CD4-positive, alpha-beta T cell (primary cell): ENCODE measurements at regions not wholly inside any gene's neighbourhood (a gene's known extent, or its start where the extent isn't known, plus 50 kb on each side); places are given as distances from the start of the nearest gene placed in this dataset.

Source experiments
- ATAC-seq: fragments of 200-7000 bp; cut with Tn5 transposase; one replicate; pipeline ENCODE4 v1.10.0; 2022; ENCODE audit warnings: mild to moderate bottlenecking; ENCODE audit not compliant: poor library complexity
- CTCF ChIA-PET: fragments of 350-600 bp; sonication (Branson Sonifier 250); formaldehyde crosslinking; loops from one replicate; lab custom pipeline; 2021; ENCODE audit warnings: antibody characterized with exemption, inconsistent platforms; lab: Charles Lee
- POLR2A ChIA-PET: fragments of 350-600 bp; sonication (Branson Sonifier 250); formaldehyde crosslinking; loops from one replicate; lab custom pipeline; 2021; ENCODE audit warnings: antibody characterized with exemption, inconsistent platforms; lab: Charles Lee
- DNase-seq, 14 experiments: peaks; one replicate each; pipeline ENCODE4 v3.0.0-alpha.2; 2013 to 2020; ENCODE audit warnings: mixed read lengths in 2 of 14
- H3K27ac ChIP-seq, 2 donors: one replicate each; pipeline versions ENCODE4 v1.5.1 to v1.7.0; 2013; ENCODE audit warnings: low read length in 2 of 2, low read depth in 1 of 2, mild to moderate bottlenecking in 1 of 2
- H3K27me3 ChIP-seq, 2 experiments: 1 replicate in 1 of 2; 2 replicates in 1 of 2; pipeline versions ENCODE4 v1.6.1 to v1.7.0; 2013; ENCODE audit warnings: low read length in 2 of 2, control low read depth in 1 of 2, mild to moderate bottlenecking in 1 of 2, moderate library complexity in 1 of 2; ENCODE audit not compliant: insufficient read depth in 2 of 2, control insufficient read depth in 1 of 2
- H3K36me3 ChIP-seq: one replicate; pipeline ENCODE4 v1.6.1; 2013; ENCODE audit warnings: low read length, control low read depth; ENCODE audit not compliant: insufficient read depth
- H3K4me1 ChIP-seq: one replicate; pipeline ENCODE4 v1.6.1; 2013; ENCODE audit warnings: low read length, control low read depth; ENCODE audit not compliant: insufficient read depth
- H3K4me3 ChIP-seq: one replicate; pipeline ENCODE4 v1.5.1; 2013; ENCODE audit warnings: mild to moderate bottlenecking, low read length, moderate library complexity
- H3K9me3 ChIP-seq, 2 experiments: 1 replicate in 1 of 2; 2 replicates in 1 of 2; pipeline versions ENCODE4 v1.6.1 to v1.7.0; 2013; ENCODE audit warnings: low read length in 2 of 2, mild to moderate bottlenecking in 2 of 2, control low read depth in 1 of 2, moderate library complexity in 1 of 2; ENCODE audit not compliant: control insufficient read depth in 1 of 2, insufficient read depth in 1 of 2
- H3K27ac Mint-ChIP-seq: one replicate; pipeline ENCODE4 v1.8.0; 2020; ENCODE audit warnings: mixed read lengths
- H3K27me3 Mint-ChIP-seq: one replicate; pipeline ENCODE4 v1.8.0; 2021; ENCODE audit warnings: mixed read lengths
- H3K36me3 Mint-ChIP-seq: one replicate; pipeline ENCODE4 v1.8.0; 2021; ENCODE audit warnings: low read depth, mixed read lengths
- H3K4me1 Mint-ChIP-seq: one replicate; pipeline ENCODE4 v1.8.0; 2021; ENCODE audit warnings: low read depth, mixed read lengths
- H3K4me3 Mint-ChIP-seq: one replicate; pipeline ENCODE4 v1.8.0; 2020; ENCODE audit warnings: mild to moderate bottlenecking, mixed read lengths
- H3K9me3 Mint-ChIP-seq: one replicate; pipeline ENCODE4 v1.8.0; 2020; ENCODE audit warnings: mixed read lengths
- intact Hi-C, 2 experiments: fragments of 100-400 bp; cut with DNase I in 1 of 2; cut with micrococcal nuclease in 1 of 2; formaldehyde crosslinking; loops; one replicate each; pipeline versions ENCODE4 v1.15.1 to v1.9.0; 2023 to 2025; cut with DNase I, micrococcal nuclease
- TF ChIP-seq, protein P1 (sequence below): fragments of 200-600 bp; IDR thresholded peaks from one replicate; pipeline ENCODE4 v1.8.0; 2022; ENCODE audit warnings: antibody characterized with exemption, mild to moderate bottlenecking

DNA sequence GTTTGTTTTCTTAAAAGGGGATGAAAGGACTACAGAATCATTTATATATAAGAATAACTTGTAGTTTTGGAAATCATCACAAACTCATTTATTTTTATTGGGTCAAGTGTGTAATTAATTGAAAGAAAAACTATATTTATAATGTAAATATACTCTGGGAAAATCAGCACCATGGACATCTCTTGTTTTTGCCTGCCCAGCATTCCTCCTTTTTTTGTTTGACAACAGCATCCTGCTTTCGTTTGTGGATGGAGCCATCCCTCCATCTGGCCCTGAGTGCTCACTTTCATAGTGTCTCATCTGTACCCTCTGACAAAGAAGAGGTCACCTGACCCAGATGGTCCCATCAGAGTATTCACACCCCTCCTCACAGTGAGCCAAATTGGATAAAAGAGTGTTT is 308.2 kb upstream of the HTR1E start:
- Mint-ChIP-seq H3K27ac (no peak overlapping the region), H3K27me3 (no peaks in the 10 kb centered on the region), H3K4me3 (no peak overlapping the region), H3K9me3 (peaks cover 10% of the 10 kb centered on the region), H3K36me3 (no peaks in the 10 kb centered on the region), H3K4me1 (no peaks in the 10 kb centered on the region)
- TF ChIP-seq, protein P1, sequence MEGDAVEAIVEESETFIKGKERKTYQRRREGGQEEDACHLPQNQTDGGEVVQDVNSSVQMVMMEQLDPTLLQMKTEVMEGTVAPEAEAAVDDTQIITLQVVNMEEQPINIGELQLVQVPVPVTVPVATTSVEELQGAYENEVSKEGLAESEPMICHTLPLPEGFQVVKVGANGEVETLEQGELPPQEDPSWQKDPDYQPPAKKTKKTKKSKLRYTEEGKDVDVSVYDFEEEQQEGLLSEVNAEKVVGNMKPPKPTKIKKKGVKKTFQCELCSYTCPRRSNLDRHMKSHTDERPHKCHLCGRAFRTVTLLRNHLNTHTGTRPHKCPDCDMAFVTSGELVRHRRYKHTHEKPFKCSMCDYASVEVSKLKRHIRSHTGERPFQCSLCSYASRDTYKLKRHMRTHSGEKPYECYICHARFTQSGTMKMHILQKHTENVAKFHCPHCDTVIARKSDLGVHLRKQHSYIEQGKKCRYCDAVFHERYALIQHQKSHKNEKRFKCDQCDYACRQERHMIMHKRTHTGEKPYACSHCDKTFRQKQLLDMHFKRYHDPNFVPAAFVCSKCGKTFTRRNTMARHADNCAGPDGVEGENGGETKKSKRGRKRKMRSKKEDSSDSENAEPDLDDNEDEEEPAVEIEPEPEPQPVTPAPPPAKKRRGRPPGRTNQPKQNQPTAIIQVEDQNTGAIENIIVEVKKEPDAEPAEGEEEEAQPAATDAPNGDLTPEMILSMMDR, result no peak
- H3K27ac ChIP-seq, result no peak overlapping the region
- intact Hi-C loops, result no loop called here
- CTCF ChIA-PET, result no interaction called here
- no peaks in the 10 kb centered on the region for H3K27me3 ChIP-seq
- ATAC-seq (no peak), DNase-seq (no peak)
- no peaks in the 10 kb centered on the region for H3K4me1 ChIP-seq
- H3K9me3 ChIP-seq, result peaks cover 0 to 6% of the 10 kb centered on the region in 2 experiments
- POLR2A ChIA-PET, result no interaction called here
- no peak overlapping the region for H3K4me3 ChIP-seq
- H3K36me3 ChIP-seq, result no peaks in the 10 kb centered on the region

DNA sequence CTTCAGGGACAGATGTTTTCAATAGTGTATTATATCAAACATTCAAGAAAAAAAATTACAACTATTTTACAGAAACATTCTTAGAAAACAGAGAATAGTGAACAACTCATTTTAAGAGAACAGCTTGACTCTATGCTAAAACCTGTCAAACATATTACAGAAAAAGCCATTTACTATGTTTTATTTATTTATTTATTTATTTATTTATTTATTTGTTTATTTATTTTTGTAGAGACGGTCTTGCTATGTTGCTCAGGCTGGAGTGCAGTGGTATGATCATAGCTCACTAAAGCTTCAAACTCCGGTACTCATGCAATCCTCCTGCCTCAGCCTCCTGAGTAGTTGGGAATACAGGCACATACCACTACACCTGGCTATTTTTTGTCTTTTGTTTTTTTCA is 317.9 kb upstream of the HTR1E start:
- CTCF ChIA-PET, result no interaction called here
- H3K4me1 Mint-ChIP-seq, result no peaks in the 10 kb centered on the region
- H3K4me1 ChIP-seq, result no peaks in the 10 kb centered on the region
- POLR2A ChIA-PET, result no interaction called here
- TF ChIP-seq, protein P1, result no peak
- peaks cover 3 to 5% of the 10 kb centered on the region in 2 experiments for H3K9me3 ChIP-seq
- no peak overlapping the region for H3K27ac Mint-ChIP-seq
- peaks cover 20% of the 10 kb centered on the region for H3K9me3 Mint-ChIP-seq
- H3K27me3 ChIP-seq, result no peaks in the 10 kb centered on the region
- H3K36me3 Mint-ChIP-seq, result no peaks in the 10 kb centered on the region
- H3K27ac ChIP-seq, result no peak overlapping the region
- H3K36me3 ChIP-seq, result no peaks in the 10 kb centered on the region
- intact Hi-C loops, result no loop called here
- no peak for DNase-seq
- H3K4me3 Mint-ChIP-seq, result no peak overlapping the region
- H3K27me3 Mint-ChIP-seq, result no peaks in the 10 kb centered on the region
- H3K4me3 ChIP-seq, result no peak overlapping the region
- no peak for ATAC-seq

DNA sequence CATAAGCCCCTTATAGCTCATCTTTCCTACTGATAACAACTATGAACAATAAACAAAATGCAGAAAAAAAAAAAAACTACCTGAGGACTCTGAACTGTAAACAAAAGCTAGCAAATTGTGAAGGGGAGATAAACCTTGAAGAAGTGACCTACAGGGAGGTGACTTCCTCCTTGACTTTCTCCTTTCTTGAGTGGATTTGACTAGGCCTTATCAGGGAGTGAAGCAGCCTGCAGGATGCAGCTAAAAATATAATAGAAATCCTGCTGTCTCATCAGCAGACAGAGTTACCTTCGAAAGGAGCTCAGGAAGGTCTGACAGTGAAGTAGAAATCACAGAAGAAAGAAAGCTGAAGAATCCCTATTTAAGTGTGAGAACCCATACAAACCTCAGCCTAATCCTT is 322.0 kb upstream of the HTR1E start:
- TF ChIP-seq, protein P1, result no peak
- no peaks in the 10 kb centered on the region for H3K36me3 ChIP-seq

More for the DNA sequence above, 322.0 kb upstream of the HTR1E start:
- H3K27ac ChIP-seq, result no peak overlapping the region
- H3K27me3 ChIP-seq, result no peaks in the 10 kb centered on the region
- no peaks in the 10 kb centered on the region for H3K27me3 Mint-ChIP-seq
- CTCF ChIA-PET, result no interaction called here
- no peak overlapping the region for H3K27ac Mint-ChIP-seq
- ATAC-seq, result no peak
- no peak overlapping the region for H3K4me3 ChIP-seq
- H3K9me3 ChIP-seq, result peaks cover 0 to 8% of the 10 kb centered on the region in 2 experiments
- peaks cover 4% of the 10 kb centered on the region for H3K9me3 Mint-ChIP-seq
- POLR2A ChIA-PET, result no interaction called here
- no peaks in the 10 kb centered on the region for H3K36me3 Mint-ChIP-seq
- H3K4me3 Mint-ChIP-seq, result no peak overlapping the region
- DNase-seq, result no peak
- no peaks in the 10 kb centered on the region for H3K4me1 ChIP-seq
- intact Hi-C loops, result no loop called here
- H3K4me1 Mint-ChIP-seq, result no peaks in the 10 kb centered on the region
